ENCODE measurements at regions not wholly inside any gene's neighbourhood (a gene's known extent, or its start where the extent isn't known, plus 50 kb on each side); places are given as distances from the start of the nearest gene placed in this dataset.
"Not testable (repeated sequence)": the region's sequence is repeated elsewhere in the genome, so short reads cannot be mapped to it uniquely, and the experiment has no call there.

GRCh38 chr9:16278326-16278999 lies 592.0 kb downstream of the BNC2 start:
- peak; percentile 51 for DNase-seq (ENCODE audit: low read depth)

DNA sequence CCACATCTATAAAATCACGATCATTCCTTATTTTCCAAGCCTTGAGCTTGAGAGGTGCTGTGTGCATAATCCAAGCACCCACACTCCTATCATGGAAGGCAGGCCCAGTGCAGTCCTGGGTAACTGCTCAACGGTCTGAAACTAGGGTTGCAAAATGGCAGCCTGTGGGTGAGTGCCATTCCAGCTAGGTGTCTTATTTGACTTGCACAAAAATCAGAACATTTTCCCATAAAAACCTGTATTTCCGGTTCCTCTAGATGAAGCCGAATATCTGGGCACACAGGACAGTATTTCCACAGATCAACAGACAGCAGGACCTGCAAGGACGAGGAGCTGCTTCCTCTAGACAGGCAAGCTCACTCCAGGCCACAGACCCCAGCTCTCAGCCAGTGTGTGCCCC lies 588.8 kb downstream of the BNC2 start:
- no peak for DNase-seq (ENCODE audit: low read depth)

GRCh38 chr9:16282216-16282615 lies 588.3 kb downstream of the BNC2 start:
- DNase-seq (ENCODE audit: low read depth), result peak; percentile 96

GRCh38 chr9:16282718-16283117 lies 587.8 kb downstream of the BNC2 start:
- no peak for DNase-seq (ENCODE audit: low read depth)

DNA sequence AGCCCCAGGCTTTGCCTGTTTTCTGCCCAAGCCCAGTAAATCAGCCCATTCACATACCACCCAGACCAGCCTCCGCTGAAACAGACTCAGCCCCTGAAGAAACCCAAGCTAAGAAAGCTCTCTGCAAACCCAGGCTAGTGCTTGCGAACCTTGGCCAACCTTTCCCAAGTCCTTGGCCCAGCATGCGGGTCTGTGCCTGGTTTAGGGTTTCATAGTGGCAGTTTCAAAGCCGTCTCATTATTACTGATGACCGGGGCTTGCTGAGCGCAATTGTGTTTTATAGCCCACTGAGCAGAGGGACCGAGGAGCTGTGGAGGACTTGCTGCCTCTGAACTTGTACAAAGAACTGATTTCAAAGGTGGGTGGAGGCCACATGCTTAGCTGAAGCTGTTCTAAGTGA lies 584.3 kb downstream of the BNC2 start:
- DNase-seq (ENCODE audit: low read depth), result no peak

DNA sequence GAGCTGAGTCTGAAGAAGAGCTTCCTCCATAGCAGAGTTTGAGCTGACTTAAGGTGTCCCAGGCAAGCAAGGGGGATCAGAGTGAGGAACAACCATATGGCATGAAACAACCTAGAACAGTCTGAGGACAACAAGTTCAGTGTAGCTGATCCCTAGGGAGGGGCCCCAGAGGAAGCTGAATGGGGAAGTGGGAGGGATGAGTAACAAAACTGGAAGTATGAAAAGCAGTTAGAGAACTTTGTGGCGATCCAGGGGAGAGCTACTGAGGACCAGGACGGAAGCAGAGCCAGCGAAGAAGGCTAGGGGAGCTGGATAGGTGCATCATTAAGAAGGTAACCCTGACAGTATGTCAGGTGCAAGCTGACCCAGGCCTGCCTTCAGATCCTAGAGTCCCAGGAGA lies 580.8 kb downstream of the BNC2 start:
- DNase-seq (ENCODE audit: low read depth), result no peak

GRCh38 chr9:16290169-16290568 lies 580.3 kb downstream of the BNC2 start:
- DNase-seq (ENCODE audit: low read depth), result no peak

DNA sequence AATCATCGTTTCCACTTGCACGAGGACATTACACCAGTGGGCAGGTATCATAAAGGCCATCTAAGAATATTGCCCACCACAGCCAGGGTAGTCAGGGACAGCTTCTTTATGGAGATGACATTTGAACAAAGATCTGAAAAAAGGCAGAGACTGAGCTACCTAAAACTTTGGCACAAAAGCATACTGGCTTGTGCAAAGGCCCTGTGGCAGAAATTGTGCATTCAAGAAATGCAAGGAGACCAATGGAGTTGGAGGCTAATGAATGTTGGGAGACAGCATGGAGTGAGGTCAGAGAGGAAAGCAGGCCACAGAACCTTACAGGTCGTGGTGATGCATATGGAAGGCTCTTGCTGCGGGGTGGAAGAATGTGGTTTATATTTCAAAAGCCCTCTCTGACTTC lies 578.5 kb downstream of the BNC2 start:
- no peak for DNase-seq (ENCODE audit: low read depth)

- no peak for DNase-seq (ENCODE audit: low read depth)
Observed at GRCh38 chr9:16293610-16294009, 576.9 kb downstream of the BNC2 start.

DNA sequence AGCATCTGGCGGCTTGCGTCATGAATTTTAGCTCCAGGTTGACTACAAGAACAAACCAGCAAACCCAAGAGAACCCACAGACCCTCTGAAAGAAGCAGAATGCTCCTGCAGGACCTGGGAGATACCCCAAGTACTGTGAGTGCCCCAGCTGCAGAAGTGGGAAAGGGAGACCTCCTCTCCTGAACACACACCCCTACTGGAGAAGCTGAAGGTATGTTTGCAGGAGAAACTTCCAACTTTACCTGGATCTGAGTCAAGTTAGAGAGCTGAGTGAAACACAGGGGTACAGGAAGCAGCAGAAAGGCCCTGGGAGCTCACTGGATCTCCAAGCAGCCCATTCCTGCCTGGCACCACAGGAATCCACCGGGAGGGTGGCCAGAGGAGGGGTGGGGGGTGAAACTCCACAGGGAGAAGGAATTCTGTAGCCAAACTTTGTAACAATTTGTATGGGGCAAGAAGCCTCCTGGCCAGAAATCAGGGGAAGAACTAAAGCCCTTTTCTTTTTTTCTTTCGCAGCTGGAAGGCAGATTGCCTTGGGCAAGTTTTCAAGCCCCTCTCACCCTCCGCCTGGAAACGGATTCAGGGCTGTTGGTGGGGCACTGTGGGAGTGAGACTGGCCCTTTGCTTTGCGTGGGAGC lies 576.2 kb downstream of the BNC2 start:
- peak; percentile 78 for DNase-seq (ENCODE audit: low read depth)

DNA sequence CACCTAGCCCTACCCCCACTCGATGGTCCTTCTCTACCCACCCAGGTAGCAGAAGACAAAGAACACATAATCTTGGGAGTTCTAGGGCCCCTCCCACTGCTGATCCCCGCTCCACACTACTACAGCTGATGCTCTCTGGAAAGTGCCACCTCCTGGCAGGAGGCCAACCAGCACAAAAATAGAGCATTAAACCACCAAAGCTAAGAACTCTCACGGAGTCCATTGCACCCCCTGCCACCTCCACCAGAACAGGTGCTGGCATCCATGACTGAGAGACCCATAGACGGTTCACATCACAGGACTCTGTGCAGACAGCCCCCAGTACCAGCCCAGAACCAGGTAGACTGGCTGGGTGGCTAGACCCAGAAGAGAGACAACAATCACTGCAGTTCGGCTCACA lies 575.5 kb downstream of the BNC2 start:
- not testable (repeated sequence) for DNase-seq (ENCODE audit: low read depth)

DNA sequence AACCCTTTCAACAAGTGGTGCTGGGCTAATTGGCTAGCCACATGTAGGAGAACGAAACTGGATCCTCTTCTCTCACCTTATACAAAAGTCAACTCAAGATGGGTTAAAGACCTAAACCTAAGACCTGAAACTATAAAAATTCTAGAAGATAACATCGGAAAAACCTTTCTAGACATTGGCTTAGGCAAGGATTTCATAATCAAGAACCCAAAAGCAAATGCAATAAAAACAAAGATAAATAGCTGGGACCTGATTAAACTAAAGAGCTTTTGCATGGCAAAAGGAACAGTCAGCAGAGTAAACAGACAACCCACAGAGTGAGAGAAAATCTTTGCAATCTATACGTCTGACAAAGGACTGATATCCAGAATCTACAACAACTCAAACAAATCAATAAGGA lies 571.1 kb downstream of the BNC2 start:
- not testable (repeated sequence) for DNase-seq (ENCODE audit: low read depth)

GRCh38 chr9:16303506-16303905 lies 567.0 kb downstream of the BNC2 start:
- DNase-seq (ENCODE audit: low read depth), result no peak

DNA sequence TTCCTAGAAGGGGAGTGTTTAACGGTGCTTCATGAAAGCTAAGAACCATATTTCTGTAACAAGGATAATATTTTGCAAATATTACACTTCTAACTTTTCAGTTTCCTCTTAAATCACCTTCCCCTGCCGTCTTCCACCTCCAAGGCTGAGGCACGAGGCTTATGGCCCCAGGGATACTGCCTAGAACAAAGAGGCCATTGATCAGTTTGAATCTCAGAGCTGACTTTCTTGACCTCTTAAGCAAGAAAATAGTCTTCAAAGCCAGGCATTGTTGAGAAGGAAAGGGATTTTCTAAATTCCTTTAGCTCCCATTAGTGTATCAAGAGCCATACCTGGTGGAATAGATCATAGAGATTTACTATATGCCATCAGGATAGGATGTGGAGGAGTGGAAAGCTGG lies 566.2 kb downstream of the BNC2 start:
- no peak for DNase-seq (ENCODE audit: low read depth)

DNA sequence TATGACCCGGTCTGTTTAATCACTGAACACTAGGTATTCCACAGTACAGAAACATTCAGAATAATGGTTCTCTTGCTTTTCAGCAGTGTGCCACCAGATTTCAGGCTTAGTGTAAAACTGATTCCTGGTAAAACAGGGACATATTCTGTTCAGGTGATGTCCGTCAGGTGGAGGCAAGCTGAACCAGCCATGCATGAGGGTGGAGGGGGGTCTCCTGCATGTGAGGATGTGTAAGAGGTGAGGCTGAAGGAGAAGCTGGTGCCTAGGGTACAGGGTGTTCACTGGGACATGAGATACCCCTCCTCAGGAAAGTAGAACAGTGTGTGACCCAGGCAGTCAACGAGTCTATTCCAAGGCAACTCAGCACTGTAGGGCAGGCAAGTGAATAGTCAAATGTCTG lies 563.9 kb downstream of the BNC2 start:
- DNase-seq (ENCODE audit: low read depth), result no peak

DNA sequence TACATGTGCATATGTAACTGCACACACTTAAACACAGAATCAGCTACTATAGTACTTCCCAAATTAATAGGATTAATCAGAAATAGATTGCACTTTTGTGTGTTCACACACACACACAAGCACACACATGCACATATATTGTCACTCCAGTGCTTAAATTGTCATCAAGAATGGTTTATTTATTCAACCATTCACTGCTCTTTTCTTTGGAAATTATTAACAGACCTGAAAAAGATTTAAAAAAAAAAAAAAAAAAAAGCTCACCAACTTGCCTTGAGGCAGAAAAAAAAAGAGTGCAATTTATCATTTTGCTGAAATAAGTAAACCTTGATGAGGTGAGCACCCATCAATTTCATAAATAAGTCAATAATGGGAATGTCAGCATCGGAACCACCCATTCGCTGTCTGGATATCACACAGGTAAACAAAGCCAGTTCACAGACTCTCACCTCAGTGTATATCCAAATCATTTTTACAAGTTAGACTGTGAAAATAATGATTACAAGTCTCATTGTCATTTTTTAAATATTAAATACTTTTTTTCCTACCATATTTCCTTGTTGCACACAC lies 562.8 kb downstream of the BNC2 start:
- no peak for DNase-seq (ENCODE audit: low read depth)

DNA sequence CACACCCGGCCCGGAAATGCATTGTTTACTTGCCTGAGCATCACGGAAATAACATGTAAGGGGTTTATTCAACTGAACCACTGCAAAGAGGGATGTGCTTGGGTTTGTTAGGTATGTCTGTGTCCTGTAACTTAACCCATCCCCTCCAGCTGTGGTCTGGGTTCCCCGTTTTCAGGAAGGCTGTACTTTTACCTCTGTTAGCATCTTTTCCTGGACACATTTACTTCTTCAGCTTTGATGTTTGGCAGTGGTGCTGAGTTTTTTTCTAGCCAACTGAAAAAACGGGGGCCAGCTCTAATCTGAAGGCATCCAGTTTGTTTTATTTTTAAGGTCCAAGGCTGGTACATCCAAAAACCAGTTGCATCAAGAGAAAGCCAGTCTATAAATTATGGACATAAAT lies 561.8 kb downstream of the BNC2 start:
- no peak for DNase-seq (ENCODE audit: low read depth)

DNA sequence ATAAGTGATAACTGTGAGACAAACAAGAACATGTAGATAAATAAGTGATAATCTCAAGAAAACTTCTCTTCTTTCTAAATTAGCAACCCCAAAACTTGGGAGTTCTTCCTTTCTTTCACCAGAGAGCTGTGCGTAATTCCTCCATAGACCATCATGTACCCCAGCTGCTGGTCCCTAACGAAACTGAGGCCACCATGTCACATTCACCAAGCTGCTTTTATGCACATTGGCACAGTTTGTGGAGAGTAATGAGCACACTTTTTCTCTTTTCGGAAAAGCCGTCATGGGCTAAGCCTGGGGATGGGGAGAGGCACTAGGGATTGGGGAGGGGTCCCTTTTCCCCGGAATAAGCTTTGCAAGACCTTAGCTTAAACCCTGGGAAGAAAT lies 561.4 kb downstream of the BNC2 start:
- DNase-seq (ENCODE audit: low read depth), result no peak

GRCh38 chr9:16309469-16310271 lies 560.8 kb downstream of the BNC2 start:
- peak; percentile 14 for DNase-seq (ENCODE audit: low read depth)

GRCh38 chr9:16310278-16311110 lies 560.0 kb downstream of the BNC2 start:
- no peak for DNase-seq (ENCODE audit: low read depth)

- DNase-seq (ENCODE audit: low read depth), result peak; percentile 62
Observed at GRCh38 chr9:16312116-16312515, 558.4 kb downstream of the BNC2 start.

GRCh38 chr9:16312962-16313546 lies 557.4 kb downstream of the BNC2 start:
- no peak for DNase-seq (ENCODE audit: low read depth)
